Tibial nerve (tissue), 4 donors: ENCODE measurements at regions not wholly inside any gene's neighbourhood (a gene's known extent, or its start where the extent isn't known, plus 50 kb on each side); places are given as distances from the start of the nearest gene placed in this dataset.
A peak's percentile ranks its signal among the peaks of the same experiment; 100 is the strongest.

Experiments used
- DNase-seq, 2 donors: peaks; one replicate each; pipeline ENCODE4 v3.0.0-alpha.2; 2019; ENCODE audit warnings: low spot score in 2 of 2
- H3K27ac ChIP-seq, 4 donors: fragments of 200-600 bp; sonication (generic) in 3 of 4; one replicate each; pipeline ENCODE4 v1.5.1; 2017 to 2019; ENCODE audit warnings: mild to moderate bottlenecking in 1 of 4
- H3K27me3 ChIP-seq, 2 donors: fragments of 200-600 bp; sonication (generic) in 1 of 2; one replicate each; pipeline versions ENCODE4 v1.5.1 to v1.6.0; 2017 to 2019
- H3K36me3 ChIP-seq, 3 donors: fragments of 200-600 bp; sonication (generic); one replicate each; pipeline ENCODE4 v1.5.1; 2018 to 2019
- H3K4me1 ChIP-seq, 4 donors: fragments of 200-600 bp; sonication (generic) in 3 of 4; one replicate each; pipeline ENCODE4 v1.5.1; 2017 to 2019
- H3K4me3 ChIP-seq, 4 donors: fragments of 200-600 bp; sonication (generic) in 3 of 4; one replicate each; pipeline ENCODE4 v1.5.1; 2017 to 2019; ENCODE audit warnings: mild to moderate bottlenecking in 1 of 4, moderate library complexity in 1 of 4
- H3K9me3 ChIP-seq, 4 donors: fragments of 200-600 bp; sonication (generic) in 3 of 4; one replicate each; pipeline ENCODE4 v1.5.1; 2017 to 2019
- EP300 ChIP-seq, 2 donors: sonication (generic); formaldehyde crosslinking; IDR thresholded peaks; one replicate each; pipeline ENCODE4 v1.6.1; 2017; ENCODE audit warnings: antibody characterized with exemption in 2 of 2, mild to moderate bottlenecking in 1 of 2
- POLR2A ChIP-seq, 2 donors: fragments of 450-650 bp; IDR thresholded peaks; one replicate each; pipeline ENCODE4 v1.6.1; 2017; ENCODE audit warnings: antibody characterized with exemption in 2 of 2, mild to moderate bottlenecking in 2 of 2, moderate library complexity in 2 of 2
- WGBS, 2 donors: methylation state at CpG; one replicate each; pipeline ENCODE4 v1.1.5; 2018; 5-methylcytosine and 5-hydroxymethylcytosine counted together
- TF ChIP-seq, protein P1 (sequence below), 5 experiments: fragments of 200-600 bp in 3 of 5; fragments of 450-650 bp in 2 of 5; sonication (generic) in 3 of 5; IDR thresholded peaks; one replicate each; pipeline ENCODE4 v1.5.1; 2016 to 2019; ENCODE audit warnings: antibody characterized with exemption in 5 of 5, mild to moderate bottlenecking in 3 of 5, moderate library complexity in 2 of 5

DNA sequence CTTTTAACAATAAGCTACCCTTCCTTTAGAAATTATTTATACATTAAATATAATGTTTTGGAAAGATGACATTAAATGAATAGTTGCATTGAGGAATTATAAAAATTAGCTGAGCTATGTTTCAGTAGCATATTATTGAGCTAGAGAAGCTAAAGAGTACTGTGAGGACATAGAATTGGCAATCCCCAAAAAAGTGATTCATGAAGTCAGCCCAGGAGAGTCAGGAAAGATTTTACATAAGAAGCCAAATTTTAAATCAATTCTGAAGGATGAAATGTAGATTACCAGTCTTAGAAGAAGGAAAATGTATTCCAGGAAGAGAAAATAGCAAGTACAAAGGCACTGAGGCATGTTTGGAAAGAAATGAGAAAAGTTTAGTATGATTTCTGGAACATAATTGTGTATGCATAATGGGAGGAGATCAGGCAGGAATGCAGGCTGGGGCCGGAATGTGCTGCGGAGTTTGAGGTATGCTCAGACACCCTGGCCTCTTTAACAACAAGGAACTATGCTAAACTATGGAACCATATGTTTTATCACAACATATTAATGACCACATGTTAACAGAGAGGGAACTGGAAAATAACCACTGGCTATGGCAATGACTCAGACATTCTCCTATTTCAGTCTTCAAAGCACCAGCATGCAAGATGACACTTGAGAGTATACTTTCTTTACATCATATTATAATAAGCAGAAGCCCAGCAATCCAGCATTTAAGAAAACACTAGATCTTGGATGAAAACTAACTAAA lies 103.3 kb upstream of the COL8A1 start:
- 72 to 85% methylated on average over 2 of the region's 2 CpGs for WGBS, 2 donors
- H3K9me3 ChIP-seq, result no peaks in the 10 kb centered on the region
- no peaks in the 10 kb centered on the region for H3K27me3 ChIP-seq
- no peak overlapping the region for H3K27ac ChIP-seq
- no peak for DNase-seq
- no peak for TF ChIP-seq EP300 (IDR thresholded peaks at IDR 0.05)
- no peak for TF ChIP-seq POLR2A (IDR thresholded peaks at IDR 0.05)
- TF ChIP-seq, protein P1, sequence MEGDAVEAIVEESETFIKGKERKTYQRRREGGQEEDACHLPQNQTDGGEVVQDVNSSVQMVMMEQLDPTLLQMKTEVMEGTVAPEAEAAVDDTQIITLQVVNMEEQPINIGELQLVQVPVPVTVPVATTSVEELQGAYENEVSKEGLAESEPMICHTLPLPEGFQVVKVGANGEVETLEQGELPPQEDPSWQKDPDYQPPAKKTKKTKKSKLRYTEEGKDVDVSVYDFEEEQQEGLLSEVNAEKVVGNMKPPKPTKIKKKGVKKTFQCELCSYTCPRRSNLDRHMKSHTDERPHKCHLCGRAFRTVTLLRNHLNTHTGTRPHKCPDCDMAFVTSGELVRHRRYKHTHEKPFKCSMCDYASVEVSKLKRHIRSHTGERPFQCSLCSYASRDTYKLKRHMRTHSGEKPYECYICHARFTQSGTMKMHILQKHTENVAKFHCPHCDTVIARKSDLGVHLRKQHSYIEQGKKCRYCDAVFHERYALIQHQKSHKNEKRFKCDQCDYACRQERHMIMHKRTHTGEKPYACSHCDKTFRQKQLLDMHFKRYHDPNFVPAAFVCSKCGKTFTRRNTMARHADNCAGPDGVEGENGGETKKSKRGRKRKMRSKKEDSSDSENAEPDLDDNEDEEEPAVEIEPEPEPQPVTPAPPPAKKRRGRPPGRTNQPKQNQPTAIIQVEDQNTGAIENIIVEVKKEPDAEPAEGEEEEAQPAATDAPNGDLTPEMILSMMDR (IDR thresholded peaks at IDR 0.05), result no peak
- H3K4me1 ChIP-seq, result peaks cover 0 to 12% (median 0%) of the 10 kb centered on the region in 4 donors
- no peaks in the 10 kb centered on the region for H3K36me3 ChIP-seq
- no peak overlapping the region for H3K4me3 ChIP-seq

DNA sequence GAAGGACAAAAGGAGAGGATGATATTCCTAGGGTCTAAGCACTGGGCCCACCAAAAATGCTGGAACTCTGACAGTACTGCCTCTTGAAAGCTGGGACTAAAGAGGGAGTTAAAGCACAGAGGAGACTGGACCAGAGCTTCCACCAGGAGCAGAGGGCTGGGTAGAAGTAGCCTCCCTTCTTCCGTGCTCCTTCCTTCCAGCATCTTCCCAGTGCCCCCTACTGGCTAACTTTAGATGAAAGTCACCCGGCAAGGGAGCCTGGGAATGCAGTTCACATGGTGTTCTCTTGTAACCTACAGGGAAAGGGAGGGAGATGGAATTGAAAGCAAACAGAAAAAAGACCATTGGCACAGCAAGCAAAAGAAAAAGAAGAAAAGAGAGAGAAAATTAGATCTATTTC lies 106.1 kb upstream of the COL8A1 start:
- Histone ChIP-seq H3K27me3 (no peaks in the 10 kb centered on the region), H3K4me3 (no peak overlapping the region), H3K27ac (no peak overlapping the region), H3K36me3 (no peaks in the 10 kb centered on the region), H3K4me1 (peaks cover 0 to 12% (median 0%) of the 10 kb centered on the region in 4 donors), H3K9me3 (no peaks in the 10 kb centered on the region)
- 54 to 59% methylated on average over 2 of the region's 2 CpGs for WGBS, 2 donors
- TF ChIP-seq POLR2A (IDR thresholded peaks at IDR 0.05), result no peak
- TF ChIP-seq, protein P1 (IDR thresholded peaks at IDR 0.05), result peak in 4 of 5 experiments; percentile 13 to 38 (median 28)
- DNase-seq, result peak in 1 of 2 donors; percentile 34

DNA sequence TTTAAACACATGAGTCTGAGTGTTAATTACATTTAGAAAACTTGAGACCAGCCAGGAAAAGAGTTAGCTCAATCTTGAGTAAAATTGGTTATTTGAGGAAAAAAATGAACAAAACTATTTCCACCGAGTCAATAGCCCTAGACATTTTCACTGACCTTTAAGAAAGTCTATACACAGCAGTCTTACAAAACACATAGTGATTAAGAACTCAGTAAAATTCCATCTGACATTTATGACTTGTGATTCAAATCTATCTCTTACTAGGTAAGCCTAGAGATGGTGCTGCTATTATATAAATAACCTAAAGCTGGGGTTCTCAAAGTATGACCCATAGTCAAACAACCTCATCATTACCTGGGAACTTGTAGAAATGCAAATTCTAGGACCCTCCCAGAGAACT lies 109.1 kb upstream of the COL8A1 start:
- H3K4me1 ChIP-seq, result peaks cover 0 to 6% (median 0%) of the 10 kb centered on the region in 4 donors
- peaks cover 0 to 4% (median 0%) of the 10 kb centered on the region in 4 donors for H3K9me3 ChIP-seq
- H3K4me3 ChIP-seq, result no peak overlapping the region
- H3K36me3 ChIP-seq, result no peaks in the 10 kb centered on the region
- no peak for DNase-seq
- TF ChIP-seq EP300 (IDR thresholded peaks at IDR 0.05) (no peak), POLR2A (IDR thresholded peaks at IDR 0.05) (no peak)
- TF ChIP-seq, protein P1 (IDR thresholded peaks at IDR 0.05), result no peak
- H3K27me3 ChIP-seq, result no peaks in the 10 kb centered on the region
- 53 to 63% methylated on average over 1 of the region's 1 CpG for WGBS, 2 donors
- H3K27ac ChIP-seq, result no peak overlapping the region

DNA sequence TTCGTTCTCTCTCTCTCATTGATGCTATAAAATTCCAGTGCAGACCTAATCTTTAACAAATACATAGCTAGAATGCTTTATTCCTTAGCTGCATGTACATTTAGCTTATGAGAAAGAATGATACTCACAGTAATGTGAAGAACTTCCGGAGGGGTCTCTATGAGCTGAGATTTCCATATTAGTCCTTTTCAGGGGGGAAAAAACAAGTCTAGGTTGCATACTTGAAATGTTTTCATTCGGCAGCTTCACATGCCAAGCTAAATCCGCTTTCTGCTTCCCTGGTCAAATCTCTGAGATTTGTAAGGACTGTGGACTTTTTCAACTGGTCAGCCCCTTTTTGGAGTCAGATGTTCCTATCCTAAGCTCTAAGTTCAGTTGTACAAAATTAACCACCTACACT lies 111.5 kb upstream of the COL8A1 start:
- 64 to 73% methylated on average over 4 of the region's 4 CpGs for WGBS, 2 donors
- no peaks in the 10 kb centered on the region for H3K27me3 ChIP-seq
- H3K4me1 ChIP-seq, result peaks cover 0 to 6% (median 0%) of the 10 kb centered on the region in 4 donors
- H3K4me3 ChIP-seq, result no peak overlapping the region
- H3K9me3 ChIP-seq, result peaks cover 0 to 4% (median 0%) of the 10 kb centered on the region in 4 donors
- no peak for TF ChIP-seq EP300 (IDR thresholded peaks at IDR 0.05)
- TF ChIP-seq POLR2A (IDR thresholded peaks at IDR 0.05), result no peak
- TF ChIP-seq, protein P1 (IDR thresholded peaks at IDR 0.05), result no peak
- DNase-seq, result no peak
- H3K27ac ChIP-seq, result no peak overlapping the region
- no peaks in the 10 kb centered on the region for H3K36me3 ChIP-seq

DNA sequence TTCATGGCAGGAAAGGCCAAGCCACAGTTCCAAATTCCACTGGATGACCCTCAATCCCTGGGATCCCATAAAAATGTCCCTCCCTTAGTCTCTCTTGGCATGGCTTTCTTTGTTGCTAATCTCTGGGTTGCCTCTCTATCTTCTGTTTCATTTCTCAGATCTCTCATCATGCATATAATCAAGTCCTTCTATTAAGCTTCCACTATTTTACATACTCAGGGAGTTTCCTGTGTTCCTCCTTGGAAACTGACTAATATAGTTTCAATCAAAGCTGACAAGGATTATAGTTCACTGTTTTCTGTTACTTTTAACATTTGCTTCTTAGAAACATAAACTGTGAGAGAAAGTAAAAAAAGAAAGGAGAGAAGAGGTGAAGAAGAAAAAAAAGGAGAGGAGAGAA lies 113.8 kb upstream of the COL8A1 start:
- H3K4me1 ChIP-seq, result no peaks in the 10 kb centered on the region
- H3K27me3 ChIP-seq, result no peaks in the 10 kb centered on the region
- H3K4me3 ChIP-seq, result no peak overlapping the region
- TF ChIP-seq EP300 (IDR thresholded peaks at IDR 0.05), result no peak
- TF ChIP-seq POLR2A (IDR thresholded peaks at IDR 0.05), result no peak
- TF ChIP-seq, protein P1 (IDR thresholded peaks at IDR 0.05), result no peak
- no peaks in the 10 kb centered on the region for H3K36me3 ChIP-seq
- no peak for DNase-seq
- peaks cover 0 to 4% (median 0%) of the 10 kb centered on the region in 4 donors for H3K9me3 ChIP-seq
- no peak overlapping the region for H3K27ac ChIP-seq
